ENCODE measurements at regions not wholly inside any gene's neighbourhood (a gene's known extent, or its start where the extent isn't known, plus 50 kb on each side); places are given as distances from the start of the nearest gene placed in this dataset.
A peak's percentile ranks its signal among the peaks of the same experiment; 100 is the strongest.

GRCh38 chr18:66141716-66142115 is 390.9 kb downstream of the CDH7 start:
- no peak for DNase-seq (ENCODE audit: low spot score)

DNA sequence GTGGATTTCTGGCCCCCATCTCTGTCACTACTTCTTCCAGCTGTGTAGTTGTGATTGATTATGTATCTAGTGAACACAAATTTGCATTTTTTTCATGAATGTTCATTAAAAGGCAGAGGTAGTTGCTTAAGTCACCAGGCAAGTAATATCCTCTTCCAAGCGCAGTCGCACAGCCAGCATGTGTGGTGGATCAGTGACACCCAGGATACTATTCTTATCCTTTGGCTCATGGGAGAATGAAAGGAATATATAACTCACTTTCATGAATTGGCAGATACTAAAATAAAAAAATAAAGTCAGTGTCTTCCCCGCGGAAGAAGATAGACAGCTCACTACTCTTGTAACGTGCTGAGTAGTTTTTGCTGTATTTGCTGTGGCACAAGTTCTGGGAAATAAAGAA is 387.8 kb downstream of the CDH7 start:
- no peak for DNase-seq (ENCODE audit: low spot score)

GRCh38 chr18:66136039-66136438 is 385.2 kb downstream of the CDH7 start:
- DNase-seq (ENCODE audit: low spot score) = no peak

DNA sequence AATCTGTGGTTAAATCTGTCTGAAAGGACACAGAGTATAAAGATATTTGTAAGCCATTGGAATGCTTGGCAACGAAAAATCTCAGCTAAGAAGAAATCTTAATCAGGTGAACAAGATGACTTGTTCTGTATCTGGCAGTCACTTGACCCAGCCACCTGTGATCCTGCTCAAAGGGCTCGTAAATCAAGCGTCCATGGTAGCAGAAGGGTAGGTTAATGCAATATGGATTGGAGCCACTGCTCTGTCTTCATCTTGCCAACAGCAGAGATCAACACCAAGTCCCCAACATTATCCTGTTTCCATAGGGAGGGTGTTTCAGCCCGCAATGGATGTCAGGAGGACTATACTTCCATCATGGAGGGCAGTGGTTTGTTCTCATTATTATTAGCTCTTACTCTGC is 378.4 kb downstream of the CDH7 start:
- no peak for DNase-seq (ENCODE audit: low spot score)

DNA sequence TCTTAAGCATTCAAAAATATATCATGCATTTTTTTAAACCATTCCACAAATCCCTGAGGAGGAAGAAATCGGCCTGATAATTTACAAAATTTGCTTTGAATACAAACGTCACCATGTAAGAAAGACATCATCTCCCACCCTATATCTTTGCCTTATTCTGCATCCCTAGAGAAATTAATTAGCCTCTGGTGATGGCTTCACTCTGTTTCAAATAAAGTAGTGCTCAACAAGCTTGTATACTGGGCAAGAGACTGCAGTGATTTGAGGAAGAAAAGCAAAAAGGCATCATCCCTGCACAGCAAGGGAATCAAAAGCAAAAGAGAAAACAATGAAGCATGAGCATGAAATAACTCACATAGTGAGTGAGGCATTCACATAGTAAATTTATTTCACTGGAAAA is 375.5 kb downstream of the CDH7 start:
- no peak for DNase-seq (ENCODE audit: low spot score)

- no peak for DNase-seq (ENCODE audit: low spot score)
Observed at GRCh38 chr18:66124394-66124793, 373.6 kb downstream of the CDH7 start.

- no peak for DNase-seq (ENCODE audit: low spot score)
Observed at GRCh38 chr18:66119347-66119746, 368.5 kb downstream of the CDH7 start.

DNA sequence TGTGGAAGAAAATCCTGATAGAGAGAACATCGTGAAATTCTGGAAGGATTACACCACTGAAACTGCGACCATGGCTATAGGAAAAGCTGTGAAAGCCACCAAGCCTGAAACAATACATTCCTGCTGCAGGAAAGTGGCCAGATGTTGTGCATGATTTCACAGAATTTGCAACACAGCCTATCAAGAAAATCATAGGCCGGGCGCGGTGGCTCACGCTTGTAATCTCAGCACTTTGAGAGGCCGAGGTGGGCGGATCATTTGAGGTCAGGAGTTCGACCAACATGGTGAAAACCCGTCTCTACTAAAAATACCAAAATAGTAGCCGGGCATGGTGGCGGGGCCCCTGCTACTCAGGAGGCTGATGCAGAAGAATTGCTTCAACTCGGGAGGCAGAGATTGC is 360.2 kb downstream of the CDH7 start:
- DNase-seq (ENCODE audit: low spot score) = no peak

DNA sequence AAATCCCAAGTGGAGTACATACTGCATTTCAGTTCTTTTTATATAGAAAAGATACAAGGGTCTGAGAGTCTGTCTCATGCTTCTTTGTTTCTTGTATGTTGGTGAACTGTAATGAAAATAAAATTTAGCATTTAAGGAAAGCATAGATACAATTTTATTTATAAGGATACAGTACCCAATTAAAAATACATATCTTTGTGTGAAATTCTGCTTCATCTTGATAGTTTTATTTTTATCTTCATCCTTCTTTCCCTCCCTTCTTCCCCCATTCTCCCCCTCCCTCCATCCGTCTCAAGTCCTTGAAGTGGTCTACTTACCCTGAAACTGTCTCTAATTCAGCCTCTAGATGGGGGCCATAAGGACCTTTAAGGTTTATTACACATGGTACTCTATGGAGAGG is 359.8 kb downstream of the CDH7 start:
- no peak for DNase-seq (ENCODE audit: low spot score)

- no peak for DNase-seq (ENCODE audit: low spot score)
Observed at GRCh38 chr18:66109981-66110380, 359.2 kb downstream of the CDH7 start.

GRCh38 chr18:66107546-66107945 is 356.7 kb downstream of the CDH7 start:
- DNase-seq (ENCODE audit: low spot score) = no peak

DNA sequence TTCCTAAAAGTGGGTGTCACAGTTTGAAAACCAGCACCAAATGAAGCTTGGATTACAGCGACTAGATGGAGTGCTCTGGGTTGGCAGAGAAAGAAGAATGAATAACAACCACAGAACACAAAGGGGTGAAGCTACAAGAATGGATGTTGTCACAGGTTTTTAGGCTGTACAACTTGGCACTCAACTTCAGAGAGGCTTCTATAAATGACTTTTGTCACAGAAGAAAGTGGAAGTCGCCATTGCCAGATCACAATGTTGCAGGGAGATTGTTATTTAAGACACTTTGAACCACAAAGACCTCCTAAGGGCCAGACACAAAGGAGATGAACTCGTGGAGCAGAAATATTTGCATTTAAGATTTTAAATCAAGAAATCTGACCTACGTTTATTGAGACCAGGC is 354.2 kb downstream of the CDH7 start:
- no peak for DNase-seq (ENCODE audit: low spot score)

DNA sequence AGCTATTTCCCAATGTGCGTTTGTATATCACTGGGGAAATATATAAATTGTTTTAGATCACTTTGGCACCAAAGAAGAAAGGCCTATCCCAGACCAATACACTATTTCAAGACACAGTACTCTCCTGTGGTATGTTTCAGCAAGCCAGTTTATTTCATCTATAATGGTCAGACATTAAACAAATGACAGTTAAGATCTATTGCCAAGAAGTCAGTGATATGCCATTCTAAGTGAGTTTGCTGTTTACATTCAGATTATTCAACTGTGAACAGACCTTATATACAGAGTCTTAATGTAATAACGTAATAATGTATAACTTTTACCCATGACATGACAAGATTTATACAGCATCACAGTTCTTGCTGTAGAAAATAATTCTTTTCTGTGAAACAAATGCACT is 352.7 kb downstream of the CDH7 start:
- no peak for DNase-seq (ENCODE audit: low spot score)

- DNase-seq (ENCODE audit: low spot score) = no peak
Observed at GRCh38 chr18:66083078-66083477, 332.3 kb downstream of the CDH7 start.

DNA sequence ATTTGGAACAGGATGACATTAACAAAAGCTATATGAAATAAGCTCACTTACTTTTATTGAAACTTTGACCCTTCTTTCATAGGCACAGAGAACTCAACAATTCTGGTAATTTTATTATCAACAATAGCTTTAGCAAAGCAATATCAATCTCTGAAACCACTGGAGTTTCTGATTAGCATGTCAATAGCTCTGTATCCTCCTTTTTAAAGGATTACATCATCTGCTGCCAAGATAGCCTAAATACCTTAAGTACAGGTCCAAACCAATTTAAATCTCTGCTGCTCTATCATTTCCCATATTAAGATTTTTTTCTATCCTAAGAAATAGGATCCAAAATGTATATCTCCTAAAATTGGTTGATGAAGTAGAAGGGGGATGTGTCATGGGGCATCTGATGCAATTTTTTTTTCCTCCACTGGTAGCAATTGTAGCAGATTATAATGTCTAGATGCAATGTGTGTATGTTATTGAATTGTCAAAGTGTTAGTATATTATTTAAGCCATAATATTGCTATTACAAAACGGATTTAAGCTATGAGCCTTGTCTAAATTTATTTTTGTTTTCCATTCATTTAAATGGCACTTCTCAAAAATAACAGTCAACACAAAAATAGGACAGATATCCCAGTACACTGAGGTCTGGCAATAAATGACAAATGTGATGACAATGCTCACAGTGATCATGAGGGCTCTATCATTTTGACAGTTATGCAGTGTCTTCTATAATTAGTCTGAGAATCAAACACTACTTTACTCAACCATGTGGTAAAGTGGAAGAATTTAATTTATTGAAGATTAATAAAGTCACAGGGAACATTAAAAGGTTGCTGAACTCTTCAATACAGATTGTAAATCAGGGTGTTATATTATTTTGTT is 328.4 kb downstream of the CDH7 start:
- no peak for DNase-seq (ENCODE audit: low spot score)

- DNase-seq (ENCODE audit: low spot score) = no peak
Observed at GRCh38 chr18:66077066-66077465, 326.3 kb downstream of the CDH7 start.

- DNase-seq (ENCODE audit: low spot score) = no peak
Observed at GRCh38 chr18:66066191-66066590, 315.4 kb downstream of the CDH7 start.

GRCh38 chr18:66048406-66048805 is 297.6 kb downstream of the CDH7 start:
- DNase-seq (ENCODE audit: low spot score) = no peak

- DNase-seq (ENCODE audit: low spot score) = peak; percentile 10
Observed at GRCh38 chr18:66046032-66046602, 295.3 kb downstream of the CDH7 start.

DNA sequence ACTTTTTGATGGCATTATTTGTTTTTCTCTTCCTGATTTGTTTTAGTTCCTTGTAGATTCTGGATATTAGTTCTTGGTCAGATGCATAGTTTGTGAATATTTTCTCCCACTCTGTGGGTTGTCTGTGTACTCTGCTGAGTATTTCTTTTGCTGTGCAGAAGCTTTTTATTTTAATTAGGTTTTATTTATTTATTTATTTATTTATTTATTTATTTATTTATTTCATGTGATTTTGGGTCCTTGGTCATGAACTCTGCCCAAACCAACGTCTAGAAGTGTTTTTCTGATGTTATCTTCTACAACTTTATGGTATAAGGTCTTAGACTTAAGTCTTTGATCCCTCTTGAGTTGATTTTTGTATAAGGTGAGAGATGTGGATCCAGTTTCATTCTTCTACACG is 292.2 kb downstream of the CDH7 start:
- no peak for DNase-seq (ENCODE audit: low spot score)

DNA sequence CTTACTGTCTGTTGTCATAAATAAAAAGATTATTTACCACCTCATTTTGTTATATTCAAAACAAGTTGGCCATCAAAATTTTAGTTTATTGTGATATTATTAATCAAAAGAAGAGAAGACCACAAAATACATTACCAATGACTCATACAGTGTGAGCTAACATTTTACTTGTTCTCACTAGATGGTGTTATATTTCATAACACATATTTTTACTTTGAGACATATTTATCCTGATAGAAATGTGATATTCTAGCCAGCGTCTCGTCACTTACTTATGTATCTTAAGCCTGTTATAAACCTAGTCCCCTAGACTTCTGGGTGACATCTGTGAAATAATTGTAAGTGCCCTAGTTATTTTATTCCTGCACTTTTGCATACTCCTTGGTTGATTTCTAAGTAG is 263.2 kb downstream of the CDH7 start:
- DNase-seq (ENCODE audit: low spot score) = no peak

- DNase-seq (ENCODE audit: low spot score) = no peak
Observed at GRCh38 chr18:66011916-66012315, 261.1 kb downstream of the CDH7 start.

GRCh38 chr18:66005831-66006588 is 255.2 kb downstream of the CDH7 start:
- DNase-seq (ENCODE audit: low spot score) = no peak

Data from kidney tubule cell (primary cell).